Tongue (tissue), 1 donor: ENCODE measurements at regions not wholly inside any gene's neighbourhood (a gene's known extent, or its start where the extent isn't known, plus 50 kb on each side); places are given as distances from the start of the nearest gene placed in this dataset.

Experiments
- DNase-seq: peaks from one replicate; pipeline ENCODE4 v3.0.0-alpha.2; 2015

DNA sequence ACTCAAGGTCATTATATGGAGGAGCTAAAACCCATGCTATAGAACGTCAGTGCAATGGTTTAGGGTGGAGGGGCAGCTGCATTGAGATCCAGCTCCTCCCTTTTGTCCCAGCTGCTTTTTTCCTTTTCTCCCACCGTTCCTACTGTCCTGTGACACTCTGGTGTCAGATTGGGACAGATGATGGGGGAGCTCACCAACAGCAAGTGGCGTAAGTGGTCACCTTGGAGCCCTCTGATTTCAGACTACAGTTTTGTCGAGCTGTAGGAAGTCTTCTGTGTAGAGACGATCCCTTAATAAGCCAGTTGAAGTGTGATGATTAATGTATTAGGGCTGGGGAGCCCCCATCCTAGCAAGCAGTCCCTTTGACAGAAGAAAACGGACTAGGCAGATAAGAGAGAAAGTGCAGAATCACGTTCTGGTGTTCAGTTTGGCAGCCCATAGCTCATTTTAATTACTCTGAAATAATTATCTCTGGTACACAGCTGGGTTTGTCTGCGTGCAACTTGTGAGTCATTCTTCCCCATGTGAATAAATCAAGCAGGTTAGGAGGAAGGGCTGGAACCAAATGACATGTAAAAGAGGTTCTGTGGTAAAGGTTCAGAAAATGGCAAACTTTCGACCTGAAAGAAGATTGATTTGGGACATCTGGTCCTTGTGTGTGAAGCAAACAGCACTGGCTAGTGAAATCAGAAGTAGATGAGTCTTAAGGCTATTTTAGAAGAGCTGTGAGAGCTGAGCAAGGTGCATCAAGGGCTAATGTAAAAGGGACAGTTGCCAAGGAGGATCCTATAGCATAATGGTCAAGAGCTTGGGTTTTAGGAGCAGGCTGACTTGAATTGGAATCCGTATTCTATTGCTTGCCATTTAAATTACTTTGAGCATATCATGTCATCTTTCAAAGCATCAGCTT lies 241.4 kb downstream of the EDEM1 start:
- DNase-seq: no peak

DNA sequence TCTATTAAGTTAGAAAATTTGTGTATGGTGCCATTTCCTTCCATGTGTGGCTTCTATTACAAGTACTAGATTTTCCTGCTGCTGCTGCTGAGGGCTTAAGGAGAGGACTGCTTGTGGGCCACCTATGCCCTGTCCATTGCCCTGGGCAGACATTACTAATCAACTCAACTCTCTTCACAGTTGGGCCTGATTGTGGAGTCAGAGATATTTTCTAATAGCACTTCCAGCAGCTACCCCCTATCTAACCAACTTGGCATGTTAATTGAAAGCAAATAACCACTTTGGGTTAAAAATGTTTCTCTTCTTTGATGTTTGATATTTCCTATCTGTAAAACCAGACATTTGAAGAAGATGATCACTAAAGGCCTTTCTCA lies 242.0 kb downstream of the EDEM1 start:
- no peak for DNase-seq

DNA sequence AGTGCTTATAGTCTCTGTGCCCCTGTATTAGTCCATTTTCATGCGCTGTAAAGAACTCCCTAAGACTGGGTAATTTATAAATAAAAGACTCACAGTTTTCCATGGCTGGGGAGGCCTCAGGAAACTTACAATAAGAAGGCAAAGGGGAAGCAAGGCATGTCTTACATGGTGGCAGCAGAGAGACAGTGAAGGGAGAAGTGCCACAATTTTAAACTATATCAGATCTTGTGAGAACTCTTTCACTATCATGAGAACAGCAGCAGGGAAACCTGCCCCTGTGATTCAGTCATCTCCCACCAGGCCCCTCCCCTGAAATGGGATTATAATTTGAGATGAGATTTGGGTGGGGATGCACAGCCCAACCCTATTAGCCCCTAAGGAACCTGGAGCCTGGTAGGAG lies 243.2 kb downstream of the EDEM1 start:
- DNase-seq: no peak

DNA sequence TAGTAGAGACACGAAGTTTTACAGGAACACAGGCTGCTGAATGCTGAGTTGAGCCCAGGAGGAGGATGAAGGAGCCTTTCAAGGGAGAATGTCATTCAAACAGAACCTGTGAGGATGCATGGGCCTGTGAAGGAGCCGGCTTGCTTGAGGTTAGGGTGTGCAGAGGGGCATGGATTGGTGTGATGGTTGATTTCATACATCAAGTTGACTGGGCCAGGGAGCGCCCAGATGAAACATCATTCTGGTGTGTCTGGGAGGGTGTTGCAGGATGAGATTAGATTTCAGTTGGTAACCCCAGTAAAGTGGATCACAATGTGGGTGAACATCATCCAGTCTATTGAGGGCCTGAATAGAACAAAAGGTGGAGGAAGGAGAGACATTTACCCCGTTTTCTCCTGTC lies 243.6 kb downstream of the EDEM1 start:
- no peak for DNase-seq

DNA sequence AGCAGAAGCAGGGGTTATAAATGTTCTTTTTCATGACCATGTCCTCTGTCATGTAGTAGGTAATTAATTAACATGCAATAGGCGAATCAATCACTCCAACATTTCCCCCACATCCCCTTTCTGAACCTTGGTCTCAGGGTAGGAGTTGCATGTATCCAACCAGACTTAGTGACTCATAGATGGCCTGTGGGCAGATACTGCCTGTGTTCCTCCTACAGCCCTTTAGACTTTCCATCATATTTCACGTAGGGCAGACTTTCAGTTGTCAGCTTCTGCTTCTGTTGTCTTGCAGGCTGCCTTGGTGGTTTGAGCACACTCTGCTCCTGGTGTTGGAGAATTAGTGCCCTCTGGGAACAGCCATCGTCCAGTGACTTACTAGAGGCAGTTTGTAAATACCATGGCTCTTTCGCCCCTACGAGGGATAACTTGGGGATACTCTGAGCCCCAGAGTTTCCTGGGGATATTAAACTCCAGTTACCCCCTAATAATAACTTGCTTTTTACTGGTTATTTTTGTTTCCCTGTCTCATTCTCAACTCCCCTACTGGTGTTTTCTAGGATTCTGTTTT lies 244.4 kb downstream of the EDEM1 start:
- DNase-seq: no peak

DNA sequence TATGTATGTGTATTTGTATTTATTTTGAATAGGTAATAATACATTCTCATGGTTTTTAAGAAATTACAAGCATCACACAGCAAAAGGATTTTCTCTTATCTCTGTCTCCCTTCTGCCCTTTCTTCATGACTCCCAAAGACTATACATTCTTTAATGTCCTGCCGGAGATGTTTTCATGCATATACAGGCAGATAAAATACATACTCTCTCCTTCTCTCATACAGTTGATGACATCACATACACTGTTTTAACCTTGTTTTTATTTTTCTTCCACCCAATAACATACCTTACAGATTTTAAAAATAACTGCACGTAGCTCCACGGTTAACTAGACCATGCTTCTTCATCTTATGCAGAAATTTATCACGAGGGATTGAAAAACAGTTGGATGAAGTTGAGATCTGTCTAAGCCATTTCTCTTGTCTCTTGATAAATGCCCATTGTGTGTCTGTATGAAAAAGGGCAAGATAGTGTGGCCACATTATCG lies 249.8 kb downstream of the EDEM1 start:
- no peak for DNase-seq

DNA sequence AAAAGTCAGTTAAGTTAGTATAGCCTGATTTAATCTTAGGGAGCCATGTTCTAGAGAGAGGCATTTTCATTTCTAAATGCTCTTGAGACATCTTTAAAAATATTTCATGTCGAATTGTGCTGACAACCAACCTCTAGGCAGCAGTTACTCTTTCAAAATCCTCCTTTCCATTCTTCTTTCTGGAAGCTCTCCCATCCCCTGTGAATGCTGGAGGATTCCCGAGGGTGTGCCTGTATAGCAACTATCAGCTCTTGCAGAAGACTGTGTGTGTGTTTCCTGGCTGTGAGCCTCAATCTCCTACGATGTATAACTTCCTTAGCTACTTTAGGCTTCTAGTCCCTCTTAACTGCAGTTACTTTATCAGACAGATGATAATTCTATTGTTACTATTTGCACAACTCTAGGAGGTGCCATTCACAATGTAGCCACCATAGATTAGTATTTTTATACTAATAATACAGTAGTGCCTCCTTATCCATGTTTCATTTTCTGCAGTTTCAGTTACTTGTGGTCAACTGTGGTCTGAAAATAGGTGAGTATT lies 250.3 kb downstream of the EDEM1 start:
- DNase-seq: no peak

DNA sequence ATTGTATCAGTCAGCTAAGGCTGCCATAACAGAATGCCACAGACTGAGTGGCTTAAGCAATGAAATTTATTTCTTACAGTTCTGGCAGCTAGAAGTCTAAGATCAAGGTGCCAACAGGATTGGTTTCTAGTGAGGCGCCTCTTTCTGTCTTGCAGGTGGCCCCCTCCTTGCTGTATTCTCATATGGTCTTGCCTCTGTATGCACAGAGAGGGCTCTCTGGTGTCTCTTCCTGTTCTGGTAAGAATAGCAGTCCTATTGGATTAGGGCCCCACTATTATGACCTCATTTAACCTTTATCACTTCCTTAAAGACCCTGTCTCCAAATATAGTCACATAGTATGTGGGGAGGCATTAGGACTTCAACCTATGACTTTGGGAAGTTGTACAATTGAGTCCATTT lies 253.9 kb downstream of the EDEM1 start:
- no peak for DNase-seq

DNA sequence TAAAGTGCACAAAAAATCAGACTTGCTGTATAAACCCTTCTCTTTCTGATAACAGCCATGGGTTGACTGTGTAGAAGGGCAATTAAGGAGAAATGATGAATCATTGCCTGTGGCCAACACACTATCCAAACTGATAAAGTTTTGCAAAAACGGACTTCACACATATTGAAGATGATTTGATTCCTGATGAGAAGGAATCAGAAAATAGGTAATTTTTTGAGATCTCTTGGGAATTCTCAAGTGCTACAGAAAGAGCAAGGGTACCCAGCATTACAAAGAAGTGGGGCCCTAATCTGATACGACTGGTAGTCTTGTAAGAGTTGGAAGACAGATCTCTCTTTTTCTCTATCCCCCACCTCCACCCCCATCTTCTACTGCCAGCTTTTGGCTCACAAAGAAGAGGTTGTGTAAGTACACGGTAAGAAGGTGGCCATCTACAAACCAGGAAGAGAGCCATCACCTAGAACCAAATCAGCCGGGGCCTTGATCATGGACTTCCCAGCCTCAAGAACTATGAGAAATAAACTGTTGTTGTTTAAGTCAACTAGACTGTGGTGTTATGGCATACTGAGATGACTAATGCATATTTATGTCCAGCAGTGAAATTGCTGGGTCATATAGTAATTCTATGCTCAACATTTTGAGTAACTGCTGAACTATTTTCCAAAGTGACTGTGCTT lies 254.7 kb downstream of the EDEM1 start:
- no peak for DNase-seq

DNA sequence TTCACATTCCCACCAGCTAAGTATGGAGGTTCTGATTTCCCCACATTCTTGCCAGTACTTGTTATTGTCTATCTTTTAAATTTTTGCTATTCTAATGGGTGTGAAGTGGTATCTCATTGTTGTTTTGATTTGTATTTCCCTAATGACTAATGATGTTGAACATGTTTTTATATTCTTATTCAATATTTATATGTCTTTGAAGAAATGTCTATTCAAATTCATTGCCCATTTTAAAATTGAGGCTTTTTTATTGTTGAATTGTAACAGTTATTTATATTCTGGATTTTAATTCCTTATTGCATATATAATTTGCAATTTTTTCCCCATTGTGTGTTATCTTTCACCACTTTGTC lies 255.3 kb downstream of the EDEM1 start:
- DNase-seq: no peak

DNA sequence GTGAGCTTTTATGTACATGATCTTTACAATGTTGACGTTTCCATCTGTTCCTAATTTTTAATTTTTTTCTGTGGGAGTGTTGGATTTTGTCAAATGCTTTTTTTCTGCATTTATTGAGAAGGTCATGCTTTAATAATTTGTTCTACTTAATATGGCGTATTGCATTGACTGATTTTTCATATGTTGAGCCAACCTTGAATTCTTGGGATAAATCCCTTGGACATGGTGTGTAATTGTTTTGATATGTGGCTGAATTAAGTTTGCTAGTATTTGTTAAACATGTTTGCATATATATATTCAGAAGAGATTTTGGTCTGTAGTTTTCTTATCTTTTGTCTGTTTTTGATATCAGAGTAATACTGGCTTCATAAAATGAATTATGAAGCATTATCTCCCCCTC lies 256.7 kb downstream of the EDEM1 start:
- no peak for DNase-seq

DNA sequence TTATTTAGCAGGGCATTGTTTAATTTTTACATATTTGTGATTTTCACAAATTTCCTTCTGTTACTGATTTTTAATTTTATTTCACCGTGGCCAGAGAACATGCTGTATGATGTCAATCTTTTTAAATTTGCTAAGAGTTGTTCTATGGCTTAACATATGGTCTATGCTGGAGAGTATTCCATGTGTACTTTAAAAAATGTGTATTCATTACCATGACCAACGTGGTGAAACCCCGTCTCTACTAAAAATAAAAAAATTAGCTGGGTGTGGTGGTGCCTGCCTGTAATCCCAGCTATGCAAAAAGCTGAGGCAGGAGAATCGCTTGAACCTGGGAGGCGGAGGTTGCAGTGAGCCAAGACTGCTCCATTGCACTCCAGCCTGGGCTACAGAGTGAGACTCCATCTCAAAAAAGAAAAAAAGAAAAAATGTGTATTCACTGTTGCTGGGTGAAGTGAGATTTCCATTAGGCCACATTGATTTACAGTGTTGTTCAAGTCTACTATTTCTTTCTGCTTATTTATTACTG lies 258.2 kb downstream of the EDEM1 start:
- no peak for DNase-seq

DNA sequence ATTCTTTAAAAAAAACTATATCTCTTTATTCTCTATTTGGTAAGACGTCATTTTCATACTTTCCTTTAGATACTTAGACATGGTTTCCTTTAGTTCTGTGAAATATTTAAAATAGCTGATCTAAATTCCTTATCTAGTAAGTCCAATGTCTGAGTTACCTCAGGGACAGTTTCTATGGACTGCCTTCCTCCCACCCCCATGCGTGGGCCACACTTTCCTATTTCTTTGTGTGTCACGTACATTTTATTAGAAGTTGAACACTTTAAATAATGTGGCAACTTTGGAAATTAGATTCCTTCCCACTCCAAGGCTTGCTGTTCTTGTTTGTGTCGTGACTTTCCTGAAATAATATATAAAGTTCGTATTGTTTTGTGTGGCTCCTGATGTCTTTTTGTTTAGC lies 260.7 kb downstream of the EDEM1 start:
- no peak for DNase-seq

DNA sequence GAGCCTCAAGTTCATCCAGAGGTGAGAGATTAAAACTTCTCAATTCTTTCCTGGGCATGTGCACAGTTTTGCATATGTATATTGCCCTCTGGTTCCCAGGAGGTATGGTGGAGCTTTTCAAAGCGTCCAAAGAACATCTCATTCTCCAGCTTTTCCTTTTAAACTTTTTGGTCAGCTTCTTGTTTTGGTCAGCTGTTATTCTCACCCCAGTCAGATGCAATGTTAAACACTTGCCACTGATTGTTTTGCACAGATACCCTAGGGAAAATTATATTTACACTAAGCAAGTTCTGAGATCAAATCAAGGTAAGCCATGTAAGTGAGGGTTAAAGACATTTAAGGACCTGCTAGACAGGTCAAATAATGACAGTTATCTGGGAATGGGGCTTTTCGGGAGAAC lies 261.3 kb downstream of the EDEM1 start:
- no peak for DNase-seq

DNA sequence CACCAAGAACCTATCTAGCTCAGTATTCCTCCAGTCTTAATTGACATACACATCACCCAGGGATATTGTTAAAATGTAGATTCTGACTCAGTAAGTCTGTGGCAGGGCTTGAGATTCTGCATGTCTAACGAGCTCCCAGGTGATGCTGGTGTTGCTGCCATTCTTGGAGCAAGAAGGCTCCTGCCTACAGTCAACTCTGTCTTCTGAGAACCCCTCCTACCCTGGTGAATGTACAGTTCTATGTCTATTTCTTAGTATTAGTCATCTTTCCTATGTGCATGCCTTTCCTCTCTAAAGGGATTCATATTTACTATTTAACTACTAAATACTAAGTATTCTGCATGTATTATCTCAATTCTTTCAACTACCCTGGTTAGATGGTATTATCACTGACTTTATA lies 268.7 kb downstream of the EDEM1 start:
- no peak for DNase-seq

DNA sequence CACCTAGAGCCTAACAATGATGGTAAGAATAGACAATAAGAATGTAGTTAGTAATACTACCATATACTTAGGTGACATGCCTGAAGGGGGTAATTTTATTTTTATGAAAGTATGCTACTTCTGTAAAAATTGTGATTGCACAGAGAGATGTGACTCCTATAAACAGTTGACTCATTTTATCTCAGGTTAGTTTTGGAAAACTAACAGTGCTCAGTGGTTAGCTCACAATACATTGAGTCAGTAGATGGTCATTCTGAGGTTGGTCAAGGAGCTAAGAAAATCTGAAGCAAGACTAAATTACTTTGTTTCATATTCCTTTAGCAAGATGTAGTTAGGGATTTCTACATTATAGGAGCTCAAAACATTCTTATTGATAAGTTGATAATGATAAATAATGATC lies 271.0 kb downstream of the EDEM1 start:
- no peak for DNase-seq

DNA sequence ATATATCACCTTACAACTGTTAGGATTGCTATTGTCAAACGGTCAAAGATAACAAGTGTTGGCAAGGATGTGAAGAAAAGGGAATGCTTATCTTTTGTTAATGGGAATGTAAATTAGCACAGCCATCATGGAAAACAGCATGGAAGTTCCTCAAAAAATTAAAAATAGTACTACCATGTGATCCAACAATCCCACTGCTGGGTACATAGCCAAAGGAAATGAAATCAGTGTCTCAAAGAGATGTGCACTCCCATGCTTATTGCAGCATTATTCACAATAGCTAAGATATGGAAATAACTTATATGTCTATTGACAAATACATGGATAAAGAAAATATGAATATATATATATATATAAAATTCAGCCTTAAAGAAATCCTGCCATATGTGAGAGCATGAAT lies 274.6 kb downstream of the EDEM1 start:
- DNase-seq: no peak

DNA sequence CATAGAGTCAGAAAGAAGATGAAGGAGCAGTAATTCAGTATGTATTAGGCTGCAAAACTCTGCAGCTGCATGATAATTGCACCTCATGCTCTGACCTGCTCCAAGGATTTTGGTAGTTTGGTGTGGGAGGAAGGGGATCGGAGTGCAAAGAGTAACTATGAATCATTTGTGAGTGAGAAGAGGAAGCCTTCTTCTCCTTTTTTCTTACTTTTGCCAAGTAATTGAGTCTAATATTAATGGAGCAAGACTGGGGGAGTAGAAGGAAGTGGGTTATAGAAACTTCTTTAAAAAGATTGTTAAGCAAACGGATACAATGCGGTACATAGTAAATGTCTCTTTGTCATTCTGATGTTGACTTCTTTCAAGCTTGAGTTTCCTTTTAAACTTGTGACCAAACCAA lies 276.5 kb downstream of the EDEM1 start:
- no peak for DNase-seq

DNA sequence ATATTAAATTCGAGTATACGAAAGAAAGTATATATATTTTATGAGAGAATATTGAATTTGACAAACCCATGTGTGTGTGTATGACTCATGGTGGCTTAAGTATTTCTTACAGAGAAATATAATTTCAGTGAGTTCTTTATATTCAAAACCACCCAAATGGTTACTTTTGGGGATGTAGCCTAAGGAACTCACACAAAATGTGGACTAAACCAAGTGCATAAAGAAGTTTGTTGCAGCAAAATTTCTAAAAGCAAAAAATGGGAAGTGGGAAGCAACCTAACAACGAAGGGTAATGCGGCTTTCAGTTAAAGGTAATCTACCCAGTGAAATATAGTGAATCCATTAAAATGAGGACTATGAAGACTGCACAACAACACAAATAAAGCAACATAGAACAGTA lies 277.1 kb downstream of the EDEM1 start:
- no peak for DNase-seq

DNA sequence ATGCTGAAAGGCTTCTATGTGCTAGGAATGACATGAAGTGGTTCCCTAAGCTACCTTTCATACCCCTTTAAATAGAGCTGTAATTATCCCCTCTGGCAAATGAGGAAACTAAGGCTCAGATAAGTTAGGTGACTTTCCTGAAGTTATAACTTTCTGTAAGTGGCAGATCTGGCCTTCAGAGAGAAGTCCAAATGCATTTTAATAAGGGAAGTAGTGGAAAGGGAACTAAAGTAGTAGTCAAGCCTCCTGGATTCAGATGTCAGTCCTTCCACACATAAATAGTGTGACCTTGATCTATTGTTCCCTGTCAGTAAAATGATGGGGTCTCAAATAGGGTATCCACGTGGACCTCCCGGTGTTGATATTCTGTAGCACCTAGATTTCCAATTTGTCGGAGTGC lies 277.7 kb downstream of the EDEM1 start:
- DNase-seq: no peak

DNA sequence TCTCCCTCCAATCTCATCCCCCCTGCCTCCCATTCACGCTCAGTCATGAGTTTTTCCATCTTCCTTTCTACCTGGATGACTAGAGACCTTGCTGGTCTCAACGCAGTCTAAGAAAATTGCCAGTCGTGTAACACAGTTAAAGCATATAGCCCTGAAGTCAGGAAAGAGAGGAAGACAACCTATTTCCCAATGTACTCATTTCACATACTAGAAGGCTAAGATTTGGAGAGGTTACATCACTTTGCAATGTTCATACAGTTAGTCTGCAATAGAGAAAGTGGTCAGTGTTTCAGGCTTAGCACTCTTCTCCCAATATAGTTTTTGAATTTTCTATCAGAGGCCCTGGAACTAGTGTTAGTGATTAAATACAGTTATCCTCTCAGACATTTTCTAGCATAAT lies 278.6 kb downstream of the EDEM1 start:
- DNase-seq: no peak

DNA sequence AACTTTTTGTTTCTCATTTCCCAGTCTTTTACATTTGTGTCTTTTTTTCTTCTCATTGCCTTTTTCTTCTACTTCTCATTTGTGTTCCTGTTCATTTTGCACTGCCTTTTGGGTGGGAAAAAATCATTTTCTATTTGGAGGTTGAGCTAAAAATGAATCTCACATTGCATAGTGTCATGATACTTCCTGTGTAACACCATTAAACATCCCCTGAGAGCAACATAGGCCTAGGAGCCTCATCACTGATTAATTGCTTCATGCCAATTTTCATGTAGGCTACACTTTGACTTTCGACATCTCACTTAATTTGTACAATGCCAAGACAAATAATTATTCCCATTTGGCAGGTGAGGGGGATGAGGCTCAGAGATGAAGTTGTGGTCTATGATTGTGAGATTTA lies 279.2 kb downstream of the EDEM1 start:
- no peak for DNase-seq

DNA sequence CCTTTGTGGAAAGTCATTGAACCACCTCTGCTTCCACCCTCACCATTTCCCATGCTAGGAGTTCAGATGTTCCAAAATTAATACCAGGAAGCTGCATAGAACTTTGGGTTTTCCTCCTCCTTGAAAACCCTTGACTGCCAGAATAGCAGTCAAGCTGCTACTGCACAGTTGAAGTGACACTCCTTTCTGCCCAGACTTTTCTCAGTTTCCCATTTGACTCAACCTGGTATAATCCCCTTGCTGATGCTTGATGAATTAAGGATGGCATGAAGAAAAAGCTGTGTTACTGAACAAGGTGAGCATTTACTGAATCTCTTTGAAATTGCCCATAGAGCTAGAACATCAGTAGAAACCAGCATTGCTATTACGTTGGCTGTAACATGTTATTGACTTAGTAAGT lies 286.0 kb downstream of the EDEM1 start:
- DNase-seq: no peak
